ENCODE measurements at regions not wholly inside any gene's neighbourhood (a gene's known extent, or its start where the extent isn't known, plus 50 kb on each side); places are given as distances from the start of the nearest gene placed in this dataset.

GRCh38 chr6:3533981-3534380, 77.1 kb upstream of the SLC22A23 start:
- TF ChIP-seq POLR2A (IDR thresholded peaks at IDR 0.05) (no peak), EP300 (IDR thresholded peaks at IDR 0.05) (no peak), POLR2AphosphoS5 (IDR thresholded peaks at IDR 0.05) (no peak)
- TF ChIP-seq, protein P1, sequence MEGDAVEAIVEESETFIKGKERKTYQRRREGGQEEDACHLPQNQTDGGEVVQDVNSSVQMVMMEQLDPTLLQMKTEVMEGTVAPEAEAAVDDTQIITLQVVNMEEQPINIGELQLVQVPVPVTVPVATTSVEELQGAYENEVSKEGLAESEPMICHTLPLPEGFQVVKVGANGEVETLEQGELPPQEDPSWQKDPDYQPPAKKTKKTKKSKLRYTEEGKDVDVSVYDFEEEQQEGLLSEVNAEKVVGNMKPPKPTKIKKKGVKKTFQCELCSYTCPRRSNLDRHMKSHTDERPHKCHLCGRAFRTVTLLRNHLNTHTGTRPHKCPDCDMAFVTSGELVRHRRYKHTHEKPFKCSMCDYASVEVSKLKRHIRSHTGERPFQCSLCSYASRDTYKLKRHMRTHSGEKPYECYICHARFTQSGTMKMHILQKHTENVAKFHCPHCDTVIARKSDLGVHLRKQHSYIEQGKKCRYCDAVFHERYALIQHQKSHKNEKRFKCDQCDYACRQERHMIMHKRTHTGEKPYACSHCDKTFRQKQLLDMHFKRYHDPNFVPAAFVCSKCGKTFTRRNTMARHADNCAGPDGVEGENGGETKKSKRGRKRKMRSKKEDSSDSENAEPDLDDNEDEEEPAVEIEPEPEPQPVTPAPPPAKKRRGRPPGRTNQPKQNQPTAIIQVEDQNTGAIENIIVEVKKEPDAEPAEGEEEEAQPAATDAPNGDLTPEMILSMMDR (IDR thresholded peaks at IDR 0.05): no peak
- no peaks in the 10 kb centered on the region for H3K9me3 ChIP-seq
- WGBS, 2 donors: 81 to 85% methylated on average over 6 of the region's 6 CpGs
- H3K4me3 ChIP-seq: no peak overlapping the region
- no peak overlapping the region for H3K27ac ChIP-seq
- H3K36me3 ChIP-seq: no peaks in the 10 kb centered on the region
- DNase-seq: no peak
- ATAC-seq (ENCODE audit: low FRiP score in 2 of 2): no peak
- no peaks in the 10 kb centered on the region for H3K4me1 ChIP-seq
- no peaks in the 10 kb centered on the region for H3K27me3 ChIP-seq

DNA sequence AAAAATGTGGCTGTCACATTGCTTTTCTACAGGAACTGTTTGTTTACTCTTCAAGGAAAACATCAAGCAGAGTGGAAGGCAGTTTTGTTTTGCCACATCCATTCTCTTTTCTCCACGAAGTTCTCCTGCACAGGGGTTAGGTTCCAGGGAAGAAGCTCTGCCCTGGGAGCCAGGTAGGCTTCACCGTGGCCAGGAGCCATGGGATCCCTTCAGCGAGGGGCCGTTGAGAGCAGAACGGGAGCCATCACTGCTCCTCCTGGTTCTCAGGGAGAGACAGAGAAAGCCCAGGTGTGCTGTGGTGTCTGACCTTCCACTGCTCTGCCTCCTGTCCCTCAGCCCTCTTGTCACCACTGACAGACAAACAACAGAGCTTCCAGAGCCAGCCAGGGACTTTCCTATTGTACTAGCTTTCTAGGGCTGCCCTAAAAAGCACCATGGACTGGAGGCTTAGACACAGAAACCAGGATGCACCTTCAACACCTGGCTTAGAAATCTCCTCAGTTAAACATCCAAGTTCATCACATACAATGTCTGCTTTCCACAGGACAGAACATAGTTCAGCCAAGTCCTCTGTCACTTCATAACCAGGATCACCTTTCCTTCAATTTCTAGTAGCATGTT, 75.6 kb upstream of the SLC22A23 start:
- Histone ChIP-seq H3K36me3 (no peaks in the 10 kb centered on the region), H3K27me3 (no peaks in the 10 kb centered on the region), H3K4me1 (no peaks in the 10 kb centered on the region), H3K9me3 (no peaks in the 10 kb centered on the region), H3K27ac (no peak overlapping the region), H3K4me3 (no peak overlapping the region)
- DNase-seq (no peak), ATAC-seq (ENCODE audit: low FRiP score in 2 of 2) (no peak)
- WGBS, 2 donors: 74 to 79% methylated on average over 5 of the region's 5 CpGs
- no peak for TF ChIP-seq EP300 (IDR thresholded peaks at IDR 0.05)
- TF ChIP-seq, protein P1 (IDR thresholded peaks at IDR 0.05): no peak
- TF ChIP-seq POLR2AphosphoS5 (IDR thresholded peaks at IDR 0.05): no peak
- TF ChIP-seq POLR2A (IDR thresholded peaks at IDR 0.05): no peak

DNA sequence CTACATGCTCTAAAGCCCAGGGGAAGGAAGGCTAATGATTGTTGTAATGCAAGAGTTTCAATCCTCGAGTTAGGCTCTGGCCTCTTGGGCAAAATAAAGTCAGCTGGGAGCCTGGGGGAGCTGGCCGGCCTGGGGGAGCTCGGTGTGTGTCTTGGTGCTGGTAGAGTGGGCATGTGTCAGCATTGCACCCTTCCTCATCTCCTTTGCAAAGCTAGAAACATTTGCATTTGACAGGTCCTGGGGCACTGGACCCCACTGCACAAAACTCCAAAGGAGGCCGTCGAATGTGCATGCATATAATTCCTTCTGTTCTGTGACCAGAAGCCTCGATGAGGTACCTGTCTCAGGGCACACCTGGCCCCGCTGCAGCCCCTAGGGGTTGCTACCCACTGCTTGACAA, 74.6 kb upstream of the SLC22A23 start:
- ATAC-seq (ENCODE audit: low FRiP score in 2 of 2): no peak
- 81 to 100% methylated on average over 2 to 7 of the region's 7 CpGs for WGBS, 2 donors
- H3K4me1 ChIP-seq: no peaks in the 10 kb centered on the region
- H3K27me3 ChIP-seq: no peaks in the 10 kb centered on the region
- H3K36me3 ChIP-seq: no peaks in the 10 kb centered on the region
- H3K4me3 ChIP-seq: no peak overlapping the region
- DNase-seq: no peak
- no peak for TF ChIP-seq POLR2A (IDR thresholded peaks at IDR 0.05)
- TF ChIP-seq EP300 (IDR thresholded peaks at IDR 0.05): no peak
- TF ChIP-seq, protein P1 (IDR thresholded peaks at IDR 0.05): no peak
- TF ChIP-seq POLR2AphosphoS5 (IDR thresholded peaks at IDR 0.05): no peak
- H3K9me3 ChIP-seq: no peaks in the 10 kb centered on the region
- no peak overlapping the region for H3K27ac ChIP-seq

DNA sequence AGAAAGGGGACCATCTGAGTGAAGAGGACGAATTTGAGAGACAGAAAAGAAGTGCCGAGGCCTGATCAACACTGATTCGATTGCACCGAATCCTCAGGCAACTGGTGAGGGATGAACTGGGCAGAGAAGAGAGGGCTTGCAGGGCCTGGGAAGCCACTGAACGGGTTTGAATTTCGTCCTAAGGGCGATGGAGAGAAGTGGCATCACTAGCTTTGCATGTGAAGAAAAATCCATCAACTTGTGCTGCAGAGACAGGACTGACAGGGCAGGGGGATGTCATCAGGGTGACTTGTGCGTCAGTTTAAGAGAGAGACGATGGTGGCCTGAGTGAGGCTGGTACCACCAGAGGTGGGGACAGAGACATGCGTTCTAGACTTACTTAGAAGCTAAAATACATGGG, 73.7 kb upstream of the SLC22A23 start:
- no peak for TF ChIP-seq POLR2AphosphoS5 (IDR thresholded peaks at IDR 0.05)
- TF ChIP-seq EP300 (IDR thresholded peaks at IDR 0.05): no peak
- TF ChIP-seq, protein P1 (IDR thresholded peaks at IDR 0.05): no peak
- no peak for TF ChIP-seq POLR2A (IDR thresholded peaks at IDR 0.05)
- WGBS, 2 donors: 84 to 89% methylated on average over 10 of the region's 10 CpGs
- ATAC-seq (ENCODE audit: low FRiP score in 2 of 2) (no peak), DNase-seq (no peak)
- H3K36me3 ChIP-seq: no peaks in the 10 kb centered on the region
- H3K4me3 ChIP-seq: no peak overlapping the region
- no peaks in the 10 kb centered on the region for H3K27me3 ChIP-seq
- H3K4me1 ChIP-seq: no peaks in the 10 kb centered on the region
- no peak overlapping the region for H3K27ac ChIP-seq
- no peaks in the 10 kb centered on the region for H3K9me3 ChIP-seq

DNA sequence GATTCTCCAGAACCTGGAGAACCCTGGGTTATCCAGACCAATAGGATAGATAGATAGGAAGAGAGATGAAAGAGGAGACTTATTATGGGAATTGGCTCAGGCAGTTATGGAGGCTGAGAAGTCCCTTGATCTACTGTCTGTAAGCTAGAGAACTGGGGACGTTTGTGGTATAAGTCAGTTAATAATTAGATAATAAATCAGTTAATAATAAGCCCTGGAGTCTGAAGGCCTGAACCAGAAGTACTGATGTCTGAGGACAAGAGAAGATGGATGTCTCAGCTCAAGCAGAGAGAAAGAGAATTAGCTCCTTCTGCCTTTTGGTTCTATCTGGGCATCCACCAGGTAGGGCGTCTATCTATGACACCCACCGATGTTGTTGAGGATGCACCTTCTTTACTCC, 72.9 kb upstream of the SLC22A23 start:
- Histone ChIP-seq H3K27ac (no peak overlapping the region), H3K9me3 (no peaks in the 10 kb centered on the region), H3K36me3 (no peaks in the 10 kb centered on the region), H3K4me1 (no peaks in the 10 kb centered on the region), H3K27me3 (no peaks in the 10 kb centered on the region), H3K4me3 (no peak overlapping the region)
- ATAC-seq (ENCODE audit: low FRiP score in 2 of 2) (no peak), DNase-seq (no peak)
- WGBS, 2 donors: 81 to 84% methylated on average over 3 of the region's 3 CpGs
- TF ChIP-seq POLR2A (IDR thresholded peaks at IDR 0.05) (no peak), POLR2AphosphoS5 (IDR thresholded peaks at IDR 0.05) (no peak), EP300 (IDR thresholded peaks at IDR 0.05) (no peak)
- TF ChIP-seq, protein P1 (IDR thresholded peaks at IDR 0.05): no peak

All from upper lobe of left lung (tissue), 6 donors.